OCI-LY7 (cell line): ENCODE measurements at regions not wholly inside any gene's neighbourhood (a gene's known extent, or its start where the extent isn't known, plus 50 kb on each side); places are given as distances from the start of the nearest gene placed in this dataset.

Experiments
- EZH2phosphoT487 ChIP-seq: fragments of 200-600 bp; sonication (generic); IDR thresholded peaks from 2 replicates; pipeline ENCODE4 v1.6.1; 2018; ENCODE audit warnings: low read depth, borderline replicate concordance, mild to moderate bottlenecking, mixed run types, antibody characterized with exemption, low read length, moderate library complexity, mixed read lengths
- TF ChIP-seq, protein P1 (sequence below): fragments of 200-600 bp; sonication (generic); conservative IDR thresholded peaks from 2 replicates; pipeline ENCODE4 v1.5.1; 2014; ENCODE audit warnings: mild to moderate bottlenecking, antibody characterized with exemption, low read length, moderate library complexity, mixed read lengths

DNA sequence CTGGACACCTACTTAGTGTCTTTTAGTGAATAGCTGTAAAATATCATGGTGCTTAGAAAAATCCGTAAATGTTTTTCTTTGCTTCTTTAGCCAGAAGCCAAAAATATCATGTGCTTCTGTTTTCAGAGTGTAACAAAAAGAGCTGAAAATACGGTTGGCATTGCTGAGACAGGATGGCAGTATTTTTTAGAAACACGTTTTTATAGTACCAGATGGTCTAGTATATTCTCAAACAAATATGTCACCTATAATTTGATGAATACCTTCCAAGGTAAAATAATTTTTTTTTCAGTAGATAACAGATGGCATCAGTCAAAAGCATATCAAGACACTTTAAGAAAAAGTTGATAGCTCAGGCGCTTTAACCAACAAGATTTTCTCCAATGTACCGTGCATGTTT lies 326.6 kb downstream of the PHF14 start:
- TF ChIP-seq EZH2phosphoT487: no peak
- TF ChIP-seq, protein P1, sequence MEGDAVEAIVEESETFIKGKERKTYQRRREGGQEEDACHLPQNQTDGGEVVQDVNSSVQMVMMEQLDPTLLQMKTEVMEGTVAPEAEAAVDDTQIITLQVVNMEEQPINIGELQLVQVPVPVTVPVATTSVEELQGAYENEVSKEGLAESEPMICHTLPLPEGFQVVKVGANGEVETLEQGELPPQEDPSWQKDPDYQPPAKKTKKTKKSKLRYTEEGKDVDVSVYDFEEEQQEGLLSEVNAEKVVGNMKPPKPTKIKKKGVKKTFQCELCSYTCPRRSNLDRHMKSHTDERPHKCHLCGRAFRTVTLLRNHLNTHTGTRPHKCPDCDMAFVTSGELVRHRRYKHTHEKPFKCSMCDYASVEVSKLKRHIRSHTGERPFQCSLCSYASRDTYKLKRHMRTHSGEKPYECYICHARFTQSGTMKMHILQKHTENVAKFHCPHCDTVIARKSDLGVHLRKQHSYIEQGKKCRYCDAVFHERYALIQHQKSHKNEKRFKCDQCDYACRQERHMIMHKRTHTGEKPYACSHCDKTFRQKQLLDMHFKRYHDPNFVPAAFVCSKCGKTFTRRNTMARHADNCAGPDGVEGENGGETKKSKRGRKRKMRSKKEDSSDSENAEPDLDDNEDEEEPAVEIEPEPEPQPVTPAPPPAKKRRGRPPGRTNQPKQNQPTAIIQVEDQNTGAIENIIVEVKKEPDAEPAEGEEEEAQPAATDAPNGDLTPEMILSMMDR: no peak
